Colonic mucosa (tissue), 4 donors: ENCODE measurements at regions not wholly inside any gene's neighbourhood (a gene's known extent, or its start where the extent isn't known, plus 50 kb on each side); places are given as distances from the start of the nearest gene placed in this dataset.

Source experiments
- DNase-seq: peaks from one replicate; pipeline ENCODE4 v3.0.0-alpha.2; 2020
- H3K27ac ChIP-seq: fragments of 200-600 bp; one replicate; pipeline ENCODE4 v1.8.0; 2021
- H3K27me3 ChIP-seq: fragments of 200-600 bp; one replicate; pipeline ENCODE4 v1.8.0; 2021
- H3K36me3 ChIP-seq: fragments of 200-600 bp; one replicate; pipeline ENCODE4 v1.8.0; 2021
- H3K4me1 ChIP-seq: fragments of 200-600 bp; one replicate; pipeline ENCODE4 v1.8.0; 2021; ENCODE audit warnings: mild to moderate bottlenecking
- H3K4me3 ChIP-seq: fragments of 200-600 bp; one replicate; pipeline ENCODE4 v1.8.0; 2021
- H3K9ac ChIP-seq, 2 donors: one replicate each; pipeline ENCODE4 v1.7.0; 2013; ENCODE audit warnings: control low read depth in 2 of 2, low read depth in 2 of 2, low read length in 2 of 2
- H3K9me3 ChIP-seq: fragments of 200-600 bp; one replicate; pipeline ENCODE4 v1.8.0; 2021
- CTCF ChIP-seq: fragments of 200-600 bp; IDR thresholded peaks from one replicate; pipeline ENCODE4 v1.8.0; 2022; ENCODE audit warnings: antibody characterized with exemption, mild to moderate bottlenecking
- intact Hi-C: fragments of 100-400 bp; cut with DNase I; formaldehyde crosslinking; loops from one replicate; pipeline ENCODE4 v1.14.1; 2022
- donor health status: healthy.
- donor health status: DM: no; HTN: no; CAD: no.
- donor health status: DM: no; HTN: no; CAD: no.

DNA sequence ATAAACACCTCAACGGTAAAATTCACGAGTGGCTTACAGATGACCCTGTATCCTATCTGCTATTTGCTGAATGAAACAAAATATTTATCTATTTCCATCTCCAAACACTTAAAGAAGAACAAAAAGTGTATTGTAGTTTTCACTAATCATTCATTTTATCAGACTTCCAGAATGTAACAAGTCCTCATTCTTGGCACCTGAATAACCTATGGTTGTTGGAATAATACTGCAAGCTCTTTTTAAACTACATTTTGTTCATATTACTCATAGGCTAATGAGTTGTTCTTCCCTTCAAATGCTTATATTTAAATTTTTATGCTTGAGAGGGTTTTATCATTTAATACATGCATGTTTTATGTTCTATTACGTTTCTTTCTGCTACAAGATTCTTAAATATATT is 1434.1 kb downstream of the SI start:
- Histone ChIP-seq H3K4me3 (no peak overlapping the region), H3K9me3 (no peaks in the 10 kb centered on the region), H3K4me1 (no peaks in the 10 kb centered on the region), H3K27ac (no peak overlapping the region), H3K27me3 (no peaks in the 10 kb centered on the region), H3K9ac (no peak overlapping the region), H3K36me3 (no peaks in the 10 kb centered on the region)
- intact Hi-C loops, result no loop called here
- DNase-seq, result no peak
- no peak for TF ChIP-seq CTCF

DNA sequence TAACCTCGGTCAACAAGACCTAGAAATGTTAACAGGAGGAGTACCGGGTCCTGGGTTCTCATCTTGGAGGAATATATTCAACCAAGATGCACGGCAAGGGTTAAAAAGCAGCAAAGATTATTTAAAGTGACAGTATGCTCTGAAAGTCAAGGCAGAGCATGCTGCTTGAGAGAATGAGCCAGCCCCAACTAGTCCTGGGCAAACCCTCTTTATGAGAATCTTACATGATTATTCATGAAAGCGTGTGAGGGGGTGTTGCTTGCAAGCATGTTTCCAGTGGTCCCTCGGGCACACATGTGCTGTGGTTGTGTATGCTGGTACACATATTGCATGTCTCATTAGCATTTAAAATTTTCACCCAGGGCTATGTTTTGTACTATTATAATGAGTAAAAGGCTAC is 1445.6 kb downstream of the SI start:
- Histone ChIP-seq H3K27ac (no peak overlapping the region), H3K36me3 (no peaks in the 10 kb centered on the region), H3K4me1 (no peaks in the 10 kb centered on the region), H3K4me3 (no peak overlapping the region), H3K9me3 (no peaks in the 10 kb centered on the region), H3K9ac (no peak overlapping the region), H3K27me3 (no peaks in the 10 kb centered on the region)
- TF ChIP-seq CTCF, result no peak
- DNase-seq, result no peak
- intact Hi-C loops, result no loop called here

- H3K27ac ChIP-seq, result no peak overlapping the region
- intact Hi-C loops, result no loop called here
- TF ChIP-seq CTCF, result no peak
- no peaks in the 10 kb centered on the region for H3K4me1 ChIP-seq
- no peaks in the 10 kb centered on the region for H3K27me3 ChIP-seq
- no peak overlapping the region for H3K9ac ChIP-seq
- no peak overlapping the region for H3K4me3 ChIP-seq
- no peaks in the 10 kb centered on the region for H3K9me3 ChIP-seq
- H3K36me3 ChIP-seq, result no peaks in the 10 kb centered on the region
- DNase-seq, result no peak
Observed at GRCh38 chr3:163626753-163627152, 1451.5 kb downstream of the SI start.

DNA sequence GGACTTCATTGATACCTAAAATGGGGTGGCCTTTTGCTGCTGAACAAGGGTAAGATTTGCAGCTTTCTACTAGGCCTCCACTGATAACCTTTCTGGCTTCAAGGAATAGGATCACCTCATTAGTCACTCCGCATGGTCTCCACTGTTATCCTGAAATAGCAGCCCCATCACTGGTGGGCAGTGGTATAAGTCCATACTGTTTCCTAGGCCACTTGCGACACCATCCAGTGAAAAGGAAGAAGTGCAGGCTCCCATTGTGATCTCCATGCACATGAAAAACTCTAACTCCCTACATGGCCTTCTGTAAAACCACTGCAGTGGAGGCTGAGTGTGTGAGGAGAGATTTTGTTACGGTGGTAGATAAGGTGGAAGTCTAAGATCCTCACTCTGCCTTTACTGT is 1455.9 kb downstream of the SI start:
- no peak for DNase-seq
- no peaks in the 10 kb centered on the region for H3K27me3 ChIP-seq
- H3K4me3 ChIP-seq, result no peak overlapping the region
- TF ChIP-seq CTCF, result no peak
- no peaks in the 10 kb centered on the region for H3K9me3 ChIP-seq
- no peaks in the 10 kb centered on the region for H3K4me1 ChIP-seq
- no peak overlapping the region for H3K27ac ChIP-seq
- no peaks in the 10 kb centered on the region for H3K36me3 ChIP-seq
- intact Hi-C loops, result no loop called here
- H3K9ac ChIP-seq, result no peak overlapping the region

DNA sequence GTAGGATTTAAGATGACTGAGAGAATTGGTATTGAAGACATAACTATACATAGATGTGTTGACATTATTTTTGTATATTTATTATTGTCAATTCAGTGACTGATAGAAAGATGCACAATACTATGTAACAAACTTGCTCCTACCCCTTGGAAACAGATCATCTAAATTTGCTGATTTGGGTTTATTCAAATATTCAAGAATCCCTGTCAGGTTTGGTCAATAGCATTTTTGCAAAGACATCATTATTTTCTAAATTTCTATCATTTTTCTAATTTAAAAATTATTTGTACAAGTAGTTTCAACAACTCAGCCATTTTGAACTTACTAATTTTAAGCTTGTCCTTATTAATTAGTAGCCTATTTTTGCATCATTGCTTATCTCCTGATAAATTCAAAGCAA is 1463.4 kb downstream of the SI start:
- H3K4me1 ChIP-seq, result no peaks in the 10 kb centered on the region
- H3K4me3 ChIP-seq, result no peak overlapping the region
- no peaks in the 10 kb centered on the region for H3K36me3 ChIP-seq
- TF ChIP-seq CTCF, result no peak
- H3K27ac ChIP-seq, result no peak overlapping the region
- intact Hi-C loops, result no loop called here
- DNase-seq, result no peak
- no peak overlapping the region for H3K9ac ChIP-seq
- H3K9me3 ChIP-seq, result no peaks in the 10 kb centered on the region
- H3K27me3 ChIP-seq, result no peaks in the 10 kb centered on the region

GRCh38 chr3:163605915-163606314 is 1472.4 kb downstream of the SI start:
- intact Hi-C loops, result no loop called here
- Histone ChIP-seq H3K36me3 (no peaks in the 10 kb centered on the region), H3K9me3 (no peaks in the 10 kb centered on the region), H3K4me3 (no peak overlapping the region), H3K27me3 (no peaks in the 10 kb centered on the region), H3K9ac (no peak overlapping the region), H3K27ac (no peak overlapping the region), H3K4me1 (no peaks in the 10 kb centered on the region)
- no peak for DNase-seq
- no peak for TF ChIP-seq CTCF
